Heart left ventricle (tissue), 13 donors: ENCODE measurements at regions not wholly inside any gene's neighbourhood (a gene's known extent, or its start where the extent isn't known, plus 50 kb on each side); places are given as distances from the start of the nearest gene placed in this dataset.

Experiments
- CTCF ChIP-seq, 12 donors: fragments of 200-600 bp; sonication (generic) in 4 of 12; IDR thresholded peaks; one replicate each; pipeline versions ENCODE4 v1.5.0 to v1.8.0; 2018 to 2022; ENCODE audit warnings: antibody characterized with exemption in 12 of 12, mild to moderate bottlenecking in 5 of 12
- POLR2A ChIP-seq, 2 donors: fragments of 450-650 bp; IDR thresholded peaks; one replicate each; pipeline ENCODE4 v1.6.1; 2017; ENCODE audit warnings: antibody characterized with exemption in 2 of 2, mild to moderate bottlenecking in 2 of 2, moderate library complexity in 2 of 2
- donor health status: ischemic (EF 13 %, LVEDD 7.1; RV severe dilation, severe dysfunction).
- donor health status: DM: no; HTN: yes; CAD: no.
- donor health status: DM: no; HTN: no; CAD: no.
- donor health status: ischemic (EF 25% LVEDD 6.9; RV normal size, moderate dysfunction).
- donor health status: ischemic (EF 25% LVEDD 5.7; RV mildly dilated, moderate dysfunction).
- donor health status: ischemic (EF 35%, LVEDD 5.7; RV mildly dilated, moderate dysfunction).
- donor health status: nonischemic (EF 11% LVEDD 7.7; RV severe dilation, severe dysfunction).
- donor health status: DM: yes; HTN: yes; CAD: no.
- donor health status: PGD.
- donor health status: ischemic (EF 29% LVEDD 5.4; RV normal size, mild dysfunction).
- donor health status: nonischemic (EF 23%, LVEDD 6.1; RV moderate dilation, normal function).

- no peak for TF ChIP-seq POLR2A (IDR thresholded peaks at IDR 0.05)
- no peak for TF ChIP-seq CTCF (IDR thresholded peaks at IDR 0.05)
These were observed 89.8 kb downstream of the NREP start for GRCh38 chr5:111667128-111667736.
